ENCODE measurements at regions not wholly inside any gene's neighbourhood (a gene's known extent, or its start where the extent isn't known, plus 50 kb on each side); places are given as distances from the start of the nearest gene placed in this dataset.

GRCh38 chr11:133605482-133605881 lies 73.2 kb upstream of the OPCML start:
- no peaks in the 10 kb centered on the region for H3K27me3 ChIP-seq (ENCODE audit: insufficient read depth, low read length)
- no peaks in the 10 kb centered on the region for H3K23me2 ChIP-seq (ENCODE audit: insufficient read length, low read depth, low read length, poor library complexity, severe bottlenecking)
- no peaks in the 10 kb centered on the region for H4K20me1 ChIP-seq (ENCODE audit: control insufficient read depth, insufficient read depth, insufficient read length)
- no peak overlapping the region for H3K4ac ChIP-seq (ENCODE audit: low read depth, low read length)
- no peak overlapping the region for H3K56ac ChIP-seq (ENCODE audit: insufficient read length, low read depth, low read length)
- H3K79me2 ChIP-seq (ENCODE audit: insufficient read depth, low read length): no peaks in the 10 kb centered on the region
- no peak overlapping the region for H3K4me3 Mint-ChIP-seq
- H3K14ac ChIP-seq (ENCODE audit: insufficient read depth, low read length): no peak overlapping the region
- no peak overlapping the region for H3K18ac ChIP-seq (ENCODE audit: insufficient read length, low read depth, low read length)
- no peak overlapping the region for H2BK15ac ChIP-seq (ENCODE audit: low read depth, low read length)
- no peak overlapping the region for H2AFZ ChIP-seq (ENCODE audit: low read length)
- no peak for DNase-seq
- H3K9ac ChIP-seq (ENCODE audit: extremely low read depth, insufficient read length, low read length): no peak overlapping the region
- H2BK12ac ChIP-seq (ENCODE audit: insufficient read length, low read depth, low read length): no peak overlapping the region
- H3K9me3 Mint-ChIP-seq: peaks cover 4 to 5% of the 10 kb centered on the region in 2 experiments; a peak in 4 of 5 replicates
- H3K27me3 Mint-ChIP-seq (ENCODE audit: low read depth): peaks cover 12% of the 10 kb centered on the region
- no peak overlapping the region for H4K8ac ChIP-seq (replicated peaks; ENCODE audit: insufficient read length, low read depth, low read length)
- H3K9me3 ChIP-seq (ENCODE audit: control insufficient read depth, low read depth, low read length): no peaks in the 10 kb centered on the region
- no peak overlapping the region for H4K91ac ChIP-seq (ENCODE audit: insufficient read length, low read depth, low read length)
- no peak overlapping the region for H3K4me2 ChIP-seq (ENCODE audit: insufficient read depth, insufficient read length, low read length)
- no peak overlapping the region for H3T11ph ChIP-seq (ENCODE audit: low read length)
- H2BK20ac ChIP-seq (ENCODE audit: low read depth, low read length, poor library complexity, severe bottlenecking): no peak overlapping the region
- no peak overlapping the region for H3K23ac ChIP-seq (ENCODE audit: insufficient read length, low read depth, low read length)
- H2AK5ac ChIP-seq (ENCODE audit: insufficient read length, low read length): no peak overlapping the region
- H3K4me1 Mint-ChIP-seq: no peaks in the 10 kb centered on the region
- no peak overlapping the region for H2BK5ac ChIP-seq (ENCODE audit: insufficient read length, low read length)
- TF ChIP-seq CTCF (conservative IDR thresholded peaks at IDR 0.05): no peak
- H3K4me1 ChIP-seq (ENCODE audit: insufficient read depth, low read length): no peaks in the 10 kb centered on the region
- WGBS (ENCODE audit: extremely low coverage, insufficient read length, low lambda C conversion rate): no CpG with 5 or more reads among the region's 2 CpGs
- no peak overlapping the region for H2BK120ac ChIP-seq (ENCODE audit: low read depth, low read length, poor library complexity, severe bottlenecking)
- no peaks in the 10 kb centered on the region for H3K79me1 ChIP-seq (ENCODE audit: insufficient read depth, low read depth, low read length, poor library complexity, severe bottlenecking)
- no peak overlapping the region for H3K27ac ChIP-seq (ENCODE audit: insufficient read length, low read depth, low read length)
- no peak overlapping the region for H4K5ac ChIP-seq (ENCODE audit: insufficient read length, low read depth, low read length)
- H3K27ac Mint-ChIP-seq: no peak overlapping the region
- peaks cover 0 to 5% (median 0%) of the 10 kb centered on the region in 3 experiments; a peak in 2 of 7 replicates for H3K36me3 Mint-ChIP-seq (ENCODE audit: insufficient read depth in 1 of 3, low read depth in 3 of 3)

All from H9 (cell line).